ENCODE measurements at regions not wholly inside any gene's neighbourhood (a gene's known extent, or its start where the extent isn't known, plus 50 kb on each side); places are given as distances from the start of the nearest gene placed in this dataset.

- Mint-ChIP-seq H3K27ac (no peak overlapping the region), H3K9me3 (peaks cover 0 to 3% (median 0%) of the 10 kb centered on the region in 9 donors), H3K4me3 (no peak overlapping the region), H3K36me3 (peaks cover 0 to 4% (median 0%) of the 10 kb centered on the region in 3 donors), H3K4me1 (peaks cover 0 to 4% (median 0%) of the 10 kb centered on the region in 4 donors), H3K27me3 (peaks cover 5 to 20% (median 10%) of the 10 kb centered on the region in 5 donors)
- POLR2A ChIA-PET: no interaction called here
- no peak for DNase-seq
- ATAC-seq: no peak
Measured at GRCh38 chr7:144969787-144970186, 133.9 kb upstream of the TPK1 start.

GRCh38 chr7:144960763-144961162, 124.9 kb upstream of the TPK1 start:
- peaks cover 0 to 7% (median 0%) of the 10 kb centered on the region in 9 donors for H3K9me3 Mint-ChIP-seq
- peaks cover 0 to 4% (median 0%) of the 10 kb centered on the region in 5 donors for H3K27me3 Mint-ChIP-seq
- ATAC-seq (no peak), DNase-seq (no peak)
- H3K36me3 Mint-ChIP-seq: peaks cover 0 to 6% (median 0%) of the 10 kb centered on the region in 3 donors
- no peak overlapping the region for H3K27ac Mint-ChIP-seq
- H3K4me1 Mint-ChIP-seq: no peaks in the 10 kb centered on the region
- POLR2A ChIA-PET: no interaction called here
- no peak overlapping the region for H3K4me3 Mint-ChIP-seq

GRCh38 chr7:144957998-144958397, 122.1 kb upstream of the TPK1 start:
- peaks cover 0 to 22% (median 5%) of the 10 kb centered on the region in 9 donors for H3K9me3 Mint-ChIP-seq
- peaks cover 0 to 17% (median 3%) of the 10 kb centered on the region in 3 donors for H3K36me3 Mint-ChIP-seq
- no peak for DNase-seq
- no peak overlapping the region for H3K4me3 Mint-ChIP-seq
- H3K27ac Mint-ChIP-seq: no peak overlapping the region
- peaks cover 0 to 4% (median 0%) of the 10 kb centered on the region in 5 donors for H3K27me3 Mint-ChIP-seq
- H3K4me1 Mint-ChIP-seq: no peaks in the 10 kb centered on the region
- POLR2A ChIA-PET: no interaction called here
- ATAC-seq: no peak

GRCh38 chr7:144955422-144955821, 119.6 kb upstream of the TPK1 start:
- H3K36me3 Mint-ChIP-seq: peaks cover 0 to 17% (median 3%) of the 10 kb centered on the region in 3 donors
- H3K9me3 Mint-ChIP-seq: peaks cover 0 to 22% (median 5%) of the 10 kb centered on the region in 9 donors

GRCh38 chr7:144941127-144941526, 105.3 kb upstream of the TPK1 start:
- Mint-ChIP-seq H3K9me3 (peaks cover 0 to 5% (median 0%) of the 10 kb centered on the region in 9 donors), H3K4me1 (no peaks in the 10 kb centered on the region), H3K27me3 (peaks cover 0 to 4% (median 0%) of the 10 kb centered on the region in 5 donors), H3K36me3 (peaks cover 0 to 5% (median 0%) of the 10 kb centered on the region in 3 donors), H3K27ac (no peak overlapping the region), H3K4me3 (no peak overlapping the region)
- POLR2A ChIA-PET: no interaction called here
- ATAC-seq (no peak), DNase-seq (no peak)

More at GRCh38 chr7:144955422-144955821, 119.6 kb upstream of the TPK1 start:
- Mint-ChIP-seq H3K4me3 (no peak overlapping the region), H3K27me3 (peaks cover 0 to 4% (median 0%) of the 10 kb centered on the region in 5 donors), H3K4me1 (no peaks in the 10 kb centered on the region), H3K27ac (no peak overlapping the region)
- no peak for ATAC-seq
- DNase-seq: no peak
- POLR2A ChIA-PET: no interaction called here

GRCh38 chr7:144937199-144937598, 101.3 kb upstream of the TPK1 start:
- peaks cover 0 to 16% (median 2%) of the 10 kb centered on the region in 9 donors for H3K9me3 Mint-ChIP-seq
- no peak overlapping the region for H3K27ac Mint-ChIP-seq
- ATAC-seq: no peak
- peaks cover 0 to 3% (median 0%) of the 10 kb centered on the region in 5 donors for H3K27me3 Mint-ChIP-seq
- peaks cover 0 to 12% (median 8%) of the 10 kb centered on the region in 3 donors for H3K36me3 Mint-ChIP-seq
- H3K4me3 Mint-ChIP-seq: no peak overlapping the region
- no peaks in the 10 kb centered on the region for H3K4me1 Mint-ChIP-seq
- DNase-seq: no peak
- POLR2A ChIA-PET: no interaction called here

GRCh38 chr7:144936314-144936713, 100.5 kb upstream of the TPK1 start:
- no peaks in the 10 kb centered on the region for H3K4me1 Mint-ChIP-seq
- peaks cover 0 to 3% (median 0%) of the 10 kb centered on the region in 5 donors for H3K27me3 Mint-ChIP-seq
- POLR2A ChIA-PET: no interaction called here
- H3K36me3 Mint-ChIP-seq: peaks cover 0 to 12% (median 8%) of the 10 kb centered on the region in 3 donors
- no peak overlapping the region for H3K27ac Mint-ChIP-seq
- H3K4me3 Mint-ChIP-seq: no peak overlapping the region
- no peak for ATAC-seq
- peaks cover 0 to 16% (median 2%) of the 10 kb centered on the region in 9 donors for H3K9me3 Mint-ChIP-seq
- DNase-seq: no peak

- Mint-ChIP-seq H3K4me1 (peaks cover 6 to 9% (median 7%) of the 10 kb centered on the region in 4 donors), H3K4me3 (no peak overlapping the region), H3K36me3 (no peaks in the 10 kb centered on the region), H3K9me3 (no peaks in the 10 kb centered on the region), H3K27ac (no peak overlapping the region), H3K27me3 (peaks cover 0 to 3% (median 0%) of the 10 kb centered on the region in 5 donors)
- ATAC-seq: no peak
- DNase-seq: no peak
- POLR2A ChIA-PET: interaction anchor here (1.2 kb wide), 1 partner anchor 74 kb away, joined by 3 read pairs; the partner anchor contains the start of gene TPK1
Measured at GRCh38 chr7:144910411-144910810, 74.6 kb upstream of the TPK1 start.

GRCh38 chr7:144908943-144909556, 73.2 kb upstream of the TPK1 start:
- Mint-ChIP-seq H3K27ac (peak overlapping the region in 2 of 10 donors; percentile 34 to 47), H3K36me3 (no peaks in the 10 kb centered on the region), H3K27me3 (peaks cover 0 to 3% (median 0%) of the 10 kb centered on the region in 5 donors), H3K4me1 (peaks cover 6 to 9% (median 7%) of the 10 kb centered on the region in 4 donors), H3K4me3 (no peak overlapping the region), H3K9me3 (no peaks in the 10 kb centered on the region)
- POLR2A ChIA-PET: interaction anchor here (1.2 kb wide), 1 partner anchor 73 kb away, joined by 3 read pairs; the partner anchor contains the start of gene TPK1
- ATAC-seq (no peak), DNase-seq (no peak)

GRCh38 chr7:144908324-144908723, 72.5 kb upstream of the TPK1 start:
- H3K27me3 Mint-ChIP-seq: peaks cover 0 to 3% (median 1%) of the 10 kb centered on the region in 5 donors
- POLR2A ChIA-PET: no interaction called here

GRCh38 chr7:144907577-144907976, 71.7 kb upstream of the TPK1 start:
- Mint-ChIP-seq H3K27ac (no peak overlapping the region), H3K9me3 (no peaks in the 10 kb centered on the region), H3K4me1 (peaks cover 6 to 9% (median 7%) of the 10 kb centered on the region in 4 donors), H3K27me3 (peaks cover 0 to 4% (median 3%) of the 10 kb centered on the region in 5 donors), H3K4me3 (no peak overlapping the region), H3K36me3 (no peaks in the 10 kb centered on the region)
- ATAC-seq (no peak), DNase-seq (no peak)
- POLR2A ChIA-PET: no interaction called here

More at GRCh38 chr7:144908324-144908723, 72.5 kb upstream of the TPK1 start:
- DNase-seq (no peak), ATAC-seq (no peak)
- Mint-ChIP-seq H3K9me3 (no peaks in the 10 kb centered on the region), H3K27ac (peak overlapping the region in 1 of 10 donors; percentile 76), H3K4me3 (no peak overlapping the region), H3K36me3 (no peaks in the 10 kb centered on the region), H3K4me1 (peaks cover 6 to 9% (median 7%) of the 10 kb centered on the region in 4 donors)

GRCh38 chr7:144903201-144903600, 67.3 kb upstream of the TPK1 start:
- no peak for DNase-seq
- POLR2A ChIA-PET: no interaction called here

GRCh38 chr7:144892761-144893160, 56.9 kb upstream of the TPK1 start:
- Mint-ChIP-seq H3K27ac (peak overlapping the region in 2 of 10 donors; percentile 8 to 11), H3K9me3 (no peaks in the 10 kb centered on the region), H3K4me1 (no peaks in the 10 kb centered on the region), H3K4me3 (no peak overlapping the region), H3K36me3 (no peaks in the 10 kb centered on the region), H3K27me3 (no peaks in the 10 kb centered on the region)
- no peak for ATAC-seq
- POLR2A ChIA-PET: no interaction called here
- no peak for DNase-seq

More at GRCh38 chr7:144903201-144903600, 67.3 kb upstream of the TPK1 start:
- no peak for ATAC-seq
- no peak overlapping the region for H3K27ac Mint-ChIP-seq
- no peak overlapping the region for H3K4me3 Mint-ChIP-seq
- peaks cover 0 to 2% (median 0%) of the 10 kb centered on the region in 9 donors for H3K9me3 Mint-ChIP-seq
- peaks cover 1 to 4% (median 2%) of the 10 kb centered on the region in 4 donors for H3K4me1 Mint-ChIP-seq
- H3K36me3 Mint-ChIP-seq: no peaks in the 10 kb centered on the region
- H3K27me3 Mint-ChIP-seq: peaks cover 0 to 4% (median 0%) of the 10 kb centered on the region in 5 donors
